NAMALWA (cell line): ENCODE measurements at regions not wholly inside any gene's neighbourhood (a gene's known extent, or its start where the extent isn't known, plus 50 kb on each side); places are given as distances from the start of the nearest gene placed in this dataset.
"Not testable (repeated sequence)": the region's sequence is repeated elsewhere in the genome, so short reads cannot be mapped to it uniquely, and the experiment has no call there.

Experiments used
- DNase-seq: peaks from one replicate; pipeline ENCODE4 v3.0.0-alpha.2; 2015; ENCODE audit warnings: low spot score

DNA sequence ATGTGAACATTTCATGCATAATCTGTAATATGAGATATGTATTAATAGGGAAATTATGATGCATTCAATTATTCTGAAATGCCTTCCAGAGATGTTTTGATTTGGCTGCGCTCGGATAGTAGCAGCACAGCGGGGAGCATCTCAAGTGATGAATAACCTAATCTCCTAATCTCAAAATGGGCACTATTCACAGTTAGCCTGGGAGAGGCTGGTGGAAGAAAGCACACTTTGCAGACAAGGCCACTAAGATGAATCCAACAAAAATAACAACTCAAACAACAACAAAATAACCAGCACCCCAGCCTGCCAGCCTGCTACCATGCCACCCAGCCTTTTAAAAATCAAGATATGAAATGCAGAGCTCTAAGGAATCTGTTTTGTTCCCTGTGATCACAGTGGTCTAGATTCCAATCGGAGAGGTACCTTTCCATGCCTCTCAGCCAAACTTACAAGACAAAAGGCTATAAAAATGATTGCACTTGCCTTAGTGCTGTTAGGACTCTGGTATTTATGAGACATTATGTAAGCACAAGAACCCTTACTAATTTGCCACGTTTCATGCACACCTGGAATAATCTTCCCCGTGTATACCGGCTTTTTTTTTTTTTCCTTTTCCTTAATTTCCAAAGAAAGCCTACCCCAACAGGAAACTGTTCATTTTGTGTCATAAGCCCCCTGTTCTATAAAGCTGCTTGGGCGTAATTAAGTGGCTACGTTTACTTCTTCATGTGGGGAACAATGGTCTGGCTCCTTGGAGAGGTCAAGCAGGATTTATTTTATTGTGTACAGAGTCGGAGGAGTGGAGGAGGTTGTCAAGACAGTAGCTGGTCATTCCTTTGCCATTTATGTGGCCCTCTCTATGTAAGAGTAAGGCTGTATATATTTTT, 526.9 kb upstream of the FANCL start:
- no peak for DNase-seq

GRCh38 chr2:58764338-58765104, 523.4 kb upstream of the FANCL start:
- peak; percentile 5 for DNase-seq

GRCh38 chr2:58762176-58762781, 521.2 kb upstream of the FANCL start:
- peak; percentile 71 for DNase-seq

- DNase-seq = no peak
Observed at GRCh38 chr2:58757971-58758370, 516.8 kb upstream of the FANCL start.

DNA sequence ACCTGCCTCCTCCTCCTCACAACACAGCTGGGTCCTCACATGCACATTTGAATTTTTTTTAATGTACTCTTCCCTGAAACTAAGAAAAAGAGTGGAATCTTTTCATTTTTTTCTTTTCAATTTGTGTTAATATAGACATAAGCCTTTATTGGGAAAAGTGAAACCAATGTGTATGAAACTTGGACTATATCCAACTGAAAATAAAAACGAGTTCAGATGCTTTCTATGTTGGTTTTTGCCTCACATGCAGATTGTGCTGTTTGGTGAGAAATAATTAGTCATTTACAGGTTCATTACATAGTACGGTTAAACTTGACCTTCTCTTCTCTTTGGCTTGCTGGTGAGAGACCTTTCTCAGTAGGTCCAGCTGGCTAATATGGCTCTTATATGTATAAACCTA, 515.2 kb upstream of the FANCL start:
- DNase-seq = no peak

DNA sequence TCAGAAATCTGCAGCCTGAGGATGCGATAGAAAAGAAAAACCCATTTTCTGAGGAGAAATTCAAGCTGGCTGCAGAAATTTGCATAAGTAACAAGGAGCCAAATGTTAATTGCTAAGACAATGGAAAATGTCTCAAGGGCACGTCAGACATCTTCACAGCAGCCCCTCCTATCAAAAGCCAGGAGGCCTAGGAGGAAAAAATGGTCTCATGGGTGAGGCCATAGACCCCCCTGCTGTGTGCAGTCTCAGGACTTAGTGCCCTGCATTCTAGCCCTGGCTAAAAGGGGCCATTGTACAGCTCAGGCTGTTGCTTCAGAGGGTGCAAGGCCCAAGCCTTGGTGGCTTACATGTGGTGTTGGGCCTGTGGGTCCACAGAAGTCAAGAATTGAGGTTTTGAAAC, 511.4 kb upstream of the FANCL start:
- not testable (repeated sequence) for DNase-seq

DNA sequence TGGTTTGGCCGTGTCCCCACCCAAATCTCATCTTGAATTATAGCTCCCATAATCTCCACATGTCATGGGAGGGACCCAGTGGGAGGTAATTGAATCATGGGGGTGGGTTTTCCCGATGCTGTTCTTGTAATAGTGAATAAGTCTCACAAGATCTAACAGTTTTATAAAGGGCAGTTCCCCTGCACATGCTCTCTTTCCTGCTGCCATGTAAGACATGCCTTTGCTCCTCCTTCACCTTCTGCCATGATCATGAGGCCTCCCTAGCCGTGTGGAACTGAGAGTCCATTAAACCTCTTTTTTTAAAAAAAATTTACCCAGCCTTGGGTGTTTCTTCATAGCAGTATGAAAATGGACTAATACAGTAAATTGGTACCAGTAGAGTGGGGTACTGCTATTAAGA, 510.6 kb upstream of the FANCL start:
- DNase-seq = not testable (repeated sequence)

GRCh38 chr2:58749041-58749440, 507.9 kb upstream of the FANCL start:
- no peak for DNase-seq

DNA sequence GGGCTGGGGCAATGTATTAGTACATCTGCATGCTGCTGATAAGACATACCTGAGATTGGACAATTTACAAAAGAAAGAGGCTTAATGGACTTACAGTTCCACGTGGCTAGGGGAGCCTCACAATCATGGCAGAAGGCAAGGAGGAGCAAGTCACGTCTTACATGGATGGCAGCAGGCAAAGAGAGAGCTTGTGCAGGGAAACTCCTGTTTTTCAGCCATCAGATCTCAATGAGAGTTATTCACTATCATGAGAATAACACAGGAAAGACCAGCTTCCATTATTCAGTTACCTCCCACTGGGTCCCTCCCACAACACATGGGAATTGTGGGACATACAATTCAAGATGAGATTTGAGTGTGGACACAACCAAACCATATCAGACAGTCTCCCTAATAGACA, 504.2 kb upstream of the FANCL start:
- not testable (repeated sequence) for DNase-seq

DNA sequence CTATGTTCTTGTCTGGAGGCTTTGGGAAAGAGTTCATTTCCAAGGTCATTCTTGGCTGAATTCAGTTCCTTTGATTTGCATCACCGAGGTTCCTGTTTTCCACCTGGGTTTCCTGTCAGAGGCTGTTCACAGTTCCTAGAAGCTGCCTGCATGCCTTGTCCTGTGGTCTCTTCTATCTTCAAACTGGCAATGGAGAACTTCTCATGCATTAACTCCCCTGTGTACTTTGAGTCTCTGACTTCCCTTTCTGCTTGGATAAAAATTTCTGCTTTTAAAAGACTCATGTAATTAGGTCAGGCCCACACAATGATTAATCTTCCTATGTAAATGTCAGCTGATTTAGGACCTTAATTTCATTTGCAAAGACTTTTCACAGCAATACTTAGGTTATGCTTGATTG, 499.3 kb upstream of the FANCL start:
- DNase-seq = no peak

GRCh38 chr2:58739033-58739432, 497.9 kb upstream of the FANCL start:
- no peak for DNase-seq

DNA sequence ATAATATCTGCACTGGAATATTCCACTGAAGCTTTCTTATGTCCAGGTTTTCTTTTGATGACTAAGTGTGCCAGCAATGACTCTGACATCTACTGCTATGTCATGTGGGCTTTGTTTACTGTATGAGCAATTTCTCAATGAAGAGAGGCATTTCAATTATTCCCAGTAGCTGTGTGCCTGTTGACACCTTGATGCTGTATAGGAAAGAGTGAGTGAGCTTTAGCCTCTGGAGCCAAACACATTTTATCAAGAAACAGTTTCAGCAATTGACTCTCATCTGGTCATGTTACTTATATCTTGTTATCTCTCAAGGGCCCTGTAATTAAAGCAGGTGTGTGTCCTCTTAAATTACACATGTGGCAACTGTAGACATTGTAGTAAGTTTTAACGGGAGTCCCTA, 493.2 kb upstream of the FANCL start:
- DNase-seq = no peak

DNA sequence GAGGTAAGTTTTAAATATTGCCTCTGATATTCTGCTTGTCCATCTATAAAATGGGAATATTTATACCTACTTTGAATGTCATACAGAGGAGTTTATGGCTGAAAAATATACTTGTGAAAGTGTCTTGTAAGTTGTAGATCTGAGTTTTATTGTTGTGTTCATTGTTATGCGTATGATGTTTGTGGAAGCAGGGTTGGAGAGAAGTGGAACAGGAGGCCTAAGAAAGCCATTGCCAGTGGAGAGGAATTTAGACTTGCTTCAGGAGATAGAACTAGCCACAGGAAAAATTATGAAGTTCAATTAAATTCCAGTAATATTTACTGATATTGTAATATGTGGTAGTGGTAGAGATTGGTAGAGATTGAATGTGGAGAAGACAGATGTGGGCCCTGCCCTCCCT, 491.9 kb upstream of the FANCL start:
- DNase-seq = no peak

GRCh38 chr2:58731488-58731869, 490.4 kb upstream of the FANCL start:
- no peak for DNase-seq

DNA sequence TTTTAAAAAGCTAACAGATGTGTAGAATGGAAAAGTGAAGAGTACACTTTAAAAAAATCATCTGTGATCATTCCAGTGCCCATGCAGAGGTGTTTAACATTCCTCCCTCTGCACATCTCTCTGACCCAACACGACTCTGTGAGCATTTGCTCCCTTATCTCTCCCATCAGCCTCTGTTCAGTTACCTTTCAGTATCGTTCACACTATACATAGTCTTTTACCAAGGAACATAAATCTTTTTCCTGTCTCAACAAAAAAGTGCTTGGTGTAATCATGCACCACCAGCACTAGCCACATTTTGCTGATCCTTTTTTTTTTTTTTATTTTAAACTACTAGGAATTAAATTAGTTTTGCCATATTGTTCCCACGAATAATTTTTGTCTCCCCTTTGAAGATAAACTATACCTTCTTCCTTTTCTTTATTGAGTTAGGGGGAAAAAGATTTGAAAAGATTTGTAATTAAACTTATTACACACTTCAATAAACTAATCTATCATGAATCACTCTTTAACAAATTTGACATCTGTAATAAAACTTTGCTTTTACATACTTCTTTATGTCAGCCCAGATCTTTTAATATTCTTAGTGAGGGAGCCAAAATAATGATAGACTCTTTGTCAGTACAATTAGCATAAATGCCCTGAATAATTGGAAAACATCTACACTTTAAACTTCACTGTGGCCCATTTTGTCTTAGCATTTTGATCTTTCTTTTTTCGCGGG, 489.8 kb upstream of the FANCL start:
- DNase-seq = no peak

DNA sequence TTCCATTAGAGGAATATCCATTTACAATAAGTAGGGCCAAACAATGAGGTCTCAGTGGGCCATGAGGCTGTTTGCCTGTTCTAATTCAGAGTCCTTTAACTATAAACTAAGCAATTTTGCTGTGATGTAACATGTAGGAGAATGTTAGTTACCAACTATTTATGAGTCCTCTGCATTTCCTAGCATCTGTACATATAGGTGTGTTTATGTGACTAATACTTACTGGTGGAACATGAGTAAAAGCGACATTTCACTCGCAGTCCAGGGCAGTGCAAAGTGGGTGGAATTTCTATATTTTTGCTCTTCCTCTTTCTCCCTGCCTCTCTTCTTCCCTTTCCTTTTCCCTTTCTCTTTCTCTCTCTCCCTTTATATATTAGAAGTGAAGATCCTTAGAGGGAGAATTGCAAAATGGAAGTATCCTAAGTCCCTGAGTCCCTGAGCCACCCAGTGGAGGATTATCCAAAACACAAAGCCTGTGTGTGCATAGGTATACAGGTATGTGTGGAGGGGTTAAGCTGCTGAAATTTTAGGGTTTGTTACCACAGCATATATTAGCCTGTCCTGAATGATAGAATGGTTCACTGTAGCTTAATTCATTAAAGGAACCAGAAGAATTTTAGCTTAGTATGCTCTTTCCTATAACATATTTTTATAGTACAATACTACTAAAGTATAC, 487.0 kb upstream of the FANCL start:
- DNase-seq = no peak

- DNase-seq = no peak
Observed at GRCh38 chr2:58721912-58722591, 480.9 kb upstream of the FANCL start.

DNA sequence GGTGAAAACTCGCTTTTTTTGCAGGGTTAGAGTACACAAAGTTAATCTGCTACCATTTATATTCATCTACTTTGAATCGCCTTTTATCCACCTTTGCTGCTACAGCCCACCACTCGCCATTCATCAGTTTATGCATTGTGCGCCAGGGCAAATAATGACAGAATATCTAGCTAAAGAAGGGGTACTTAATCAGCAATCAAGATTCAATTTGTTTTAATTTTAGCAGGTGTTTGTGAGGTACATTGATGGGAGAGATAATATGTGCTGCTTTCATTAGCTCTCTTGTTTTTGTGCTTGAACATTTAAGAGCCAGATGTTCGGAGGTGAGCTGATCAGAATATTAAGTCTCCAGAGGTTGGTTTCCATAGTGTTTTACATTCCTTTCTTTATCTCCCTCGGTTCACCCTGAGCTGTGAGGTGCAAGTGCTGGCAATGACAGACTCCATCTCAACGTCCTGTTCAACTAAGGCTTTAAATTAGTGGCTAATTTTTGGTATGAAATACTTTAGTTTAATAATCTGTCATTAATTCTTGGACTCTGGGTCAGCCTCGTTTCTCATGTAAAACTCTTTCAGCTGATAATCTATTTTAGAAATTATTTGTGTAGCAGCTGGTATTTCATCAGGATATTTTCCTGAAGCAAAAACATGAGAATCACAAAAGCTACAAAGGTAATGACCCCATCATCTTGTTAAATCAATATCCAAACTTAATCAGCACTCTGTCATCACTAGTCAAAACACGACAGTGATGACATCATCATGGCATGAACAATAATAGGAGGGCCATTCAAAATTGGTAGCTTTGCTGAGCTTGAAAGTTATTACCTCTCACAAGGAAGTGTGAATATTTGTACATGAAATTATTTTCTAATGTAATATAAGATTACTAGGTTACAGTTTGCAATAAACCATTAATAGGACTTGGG, 479.9 kb upstream of the FANCL start:
- DNase-seq = no peak

- DNase-seq = no peak
Observed at GRCh38 chr2:58720033-58720769, 479.1 kb upstream of the FANCL start.
